Pancreas (tissue), 10 donors: ENCODE measurements at regions not wholly inside any gene's neighbourhood (a gene's known extent, or its start where the extent isn't known, plus 50 kb on each side); places are given as distances from the start of the nearest gene placed in this dataset.

Source experiments
- ATAC-seq, 4 donors: fragments of 200-7000 bp; cut with Tn5 transposase; one replicate each; pipeline versions ENCODE4 v1.8.0 to v1.9.1; 2020; ENCODE audit warnings: mild to moderate bottlenecking in 4 of 4, moderate library complexity in 4 of 4
- DNase-seq, 6 donors: peaks; one replicate each; pipeline ENCODE4 v3.0.0-alpha.2; 2020
- FAIRE-seq: peaks from 2 replicates; lab custom pipeline; 2012; peaks lifted over from hg19 to GRCh38; lab: Jason Lieb, UNC
- H3K27ac ChIP-seq, 4 donors: fragments of 200-600 bp; sonication (generic); 1 replicate in 3 of 4; 2 replicates in 1 of 4; pipeline versions ENCODE4 v1.5.0 to v1.8.0; 2020
- H3K27me3 ChIP-seq, 4 donors: fragments of 200-600 bp; one replicate each; pipeline ENCODE4 v1.8.0; 2021
- H3K36me3 ChIP-seq, 3 donors: fragments of 200-600 bp; sonication (generic) in 1 of 3; one replicate each; pipeline versions ENCODE4 v1.5.0 to v1.8.0; 2020 to 2021
- H3K4me1 ChIP-seq, 3 donors: fragments of 200-600 bp; one replicate each; pipeline ENCODE4 v1.8.0; 2021
- H3K4me3 ChIP-seq, 4 donors: fragments of 200-600 bp; sonication (generic) in 2 of 4; one replicate each; pipeline versions ENCODE4 v1.5.0 to v1.8.0; 2020 to 2021
- H3K9me3 ChIP-seq, 4 donors: fragments of 200-600 bp; one replicate each; pipeline ENCODE4 v1.8.0; 2021
- WGBS, 2 donors: extraction: QIAGEN DNeasy Blood & Tissue Kit; methylation state at CpG; one replicate each; pipeline ENCODE4 v1.1.7; 2013; 5-methylcytosine and 5-hydroxymethylcytosine counted together
- intact Hi-C, 3 donors: fragments of 100-400 bp; cut with DNase I; formaldehyde crosslinking; loops; one replicate each; pipeline versions ENCODE4 v1.11.1 to v1.14.2; 2022
- TF ChIP-seq, protein P1 (sequence below), 4 donors: fragments of 200-600 bp; sonication (generic) in 3 of 4; IDR thresholded peaks; one replicate each; pipeline versions ENCODE4 v1.5.0 to v1.8.0; 2021; ENCODE audit warnings: antibody characterized with exemption in 4 of 4
- donor health status: healthy with polysubstance abuse.
- donor health status: DM: no; HTN: no; CAD: no; lungs with moderate emphysema.
- donor health status: DM: no; HTN: no; CAD: no.
- donor health status: control.
- donor health status: control.
- donor health status: Bipolar disorder and iron deficiency.
- donor health status: DM: yes; HTN: yes; CAD: no.
- donor health status: DM: no; HTN: no; CAD: no.
- donor health status: DM: no; HTN: no; CAD: no.
- donor health status: DM: yes; HTN: yes; CAD: no.

DNA sequence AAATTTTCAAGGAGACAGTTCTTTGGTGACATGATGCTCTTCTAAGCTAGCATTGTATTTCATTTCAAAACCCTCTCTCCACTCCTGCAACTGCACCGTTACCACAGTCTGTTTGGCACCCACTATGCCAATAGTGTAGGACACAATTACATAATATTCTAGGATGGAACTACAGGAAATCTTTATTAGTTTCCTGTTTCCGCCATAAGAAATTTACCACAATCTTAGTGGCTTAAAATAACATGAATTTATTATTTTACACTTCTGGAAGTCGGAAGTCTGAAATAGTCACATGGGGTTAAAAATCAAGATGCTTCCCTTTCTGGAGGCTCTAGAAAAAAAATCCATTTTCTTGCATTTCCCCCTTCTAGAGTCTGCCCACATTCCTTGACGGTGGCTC, 733.1 kb downstream of the HDGFL1 start:
- Histone ChIP-seq H3K27ac (no peak overlapping the region), H3K36me3 (no peaks in the 10 kb centered on the region), H3K4me1 (no peaks in the 10 kb centered on the region), H3K4me3 (no peak overlapping the region), H3K27me3 (peaks cover 0 to 3% (median 0%) of the 10 kb centered on the region in 4 donors), H3K9me3 (no peaks in the 10 kb centered on the region)
- no peak for ATAC-seq
- TF ChIP-seq, protein P1, sequence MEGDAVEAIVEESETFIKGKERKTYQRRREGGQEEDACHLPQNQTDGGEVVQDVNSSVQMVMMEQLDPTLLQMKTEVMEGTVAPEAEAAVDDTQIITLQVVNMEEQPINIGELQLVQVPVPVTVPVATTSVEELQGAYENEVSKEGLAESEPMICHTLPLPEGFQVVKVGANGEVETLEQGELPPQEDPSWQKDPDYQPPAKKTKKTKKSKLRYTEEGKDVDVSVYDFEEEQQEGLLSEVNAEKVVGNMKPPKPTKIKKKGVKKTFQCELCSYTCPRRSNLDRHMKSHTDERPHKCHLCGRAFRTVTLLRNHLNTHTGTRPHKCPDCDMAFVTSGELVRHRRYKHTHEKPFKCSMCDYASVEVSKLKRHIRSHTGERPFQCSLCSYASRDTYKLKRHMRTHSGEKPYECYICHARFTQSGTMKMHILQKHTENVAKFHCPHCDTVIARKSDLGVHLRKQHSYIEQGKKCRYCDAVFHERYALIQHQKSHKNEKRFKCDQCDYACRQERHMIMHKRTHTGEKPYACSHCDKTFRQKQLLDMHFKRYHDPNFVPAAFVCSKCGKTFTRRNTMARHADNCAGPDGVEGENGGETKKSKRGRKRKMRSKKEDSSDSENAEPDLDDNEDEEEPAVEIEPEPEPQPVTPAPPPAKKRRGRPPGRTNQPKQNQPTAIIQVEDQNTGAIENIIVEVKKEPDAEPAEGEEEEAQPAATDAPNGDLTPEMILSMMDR (IDR thresholded peaks at IDR 0.05): no peak
- DNase-seq: no peak
- FAIRE-seq: no peak
- intact Hi-C loops: no loop called here
- WGBS, 2 donors: 70 to 80% methylated on average over 4 of the region's 4 CpGs

- DNase-seq (no peak), FAIRE-seq (no peak), ATAC-seq (no peak)
- TF ChIP-seq, protein P1 (IDR thresholded peaks at IDR 0.05): no peak
- Histone ChIP-seq H3K4me3 (no peak overlapping the region), H3K4me1 (no peaks in the 10 kb centered on the region), H3K27ac (no peak overlapping the region), H3K27me3 (no peaks in the 10 kb centered on the region), H3K9me3 (no peaks in the 10 kb centered on the region), H3K36me3 (no peaks in the 10 kb centered on the region)
- intact Hi-C loops: no loop called here
- 53 to 59% methylated on average over 2 of the region's 2 CpGs for WGBS, 2 donors
Measured at GRCh38 chr6:23305325-23305943, 736.1 kb downstream of the HDGFL1 start.

GRCh38 chr6:23306251-23306950, 737.0 kb downstream of the HDGFL1 start:
- no peak for ATAC-seq
- WGBS, 2 donors: 51 to 56% methylated on average over 2 of the region's 2 CpGs
- H3K9me3 ChIP-seq: no peaks in the 10 kb centered on the region
- FAIRE-seq: no peak
- H3K4me3 ChIP-seq: no peak overlapping the region
- H3K27ac ChIP-seq: no peak overlapping the region
- intact Hi-C loops: no loop called here
- no peaks in the 10 kb centered on the region for H3K36me3 ChIP-seq
- H3K27me3 ChIP-seq: no peaks in the 10 kb centered on the region
- TF ChIP-seq, protein P1 (IDR thresholded peaks at IDR 0.05): no peak
- H3K4me1 ChIP-seq: no peaks in the 10 kb centered on the region
- DNase-seq: no peak

DNA sequence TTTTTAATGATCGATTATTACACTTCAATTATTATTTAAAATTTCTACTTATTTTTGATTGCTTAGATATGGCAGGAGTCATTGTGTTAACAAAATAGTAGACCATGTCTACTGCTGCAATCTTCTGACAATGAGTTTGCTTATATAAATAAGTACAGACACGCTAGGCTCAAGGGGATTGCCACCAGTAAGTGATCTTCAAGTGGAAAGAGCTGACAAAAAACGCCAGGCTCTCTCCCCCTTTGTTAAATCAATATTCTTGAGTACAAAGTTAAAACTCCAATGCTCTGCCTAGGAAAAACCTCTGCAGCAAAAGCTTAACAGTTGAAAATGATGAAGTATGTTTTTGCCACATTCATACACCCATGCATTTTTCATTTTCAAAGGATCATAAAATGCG, 738.1 kb downstream of the HDGFL1 start:
- DNase-seq (no peak), ATAC-seq (no peak), FAIRE-seq (no peak)
- intact Hi-C loops: no loop called here
- Histone ChIP-seq H3K27me3 (no peaks in the 10 kb centered on the region), H3K9me3 (no peaks in the 10 kb centered on the region), H3K36me3 (no peaks in the 10 kb centered on the region), H3K4me1 (no peaks in the 10 kb centered on the region), H3K4me3 (no peak overlapping the region), H3K27ac (no peak overlapping the region)
- TF ChIP-seq, protein P1 (IDR thresholded peaks at IDR 0.05): no peak
- 35 to 50% methylated on average over 4 of the region's 4 CpGs for WGBS, 2 donors

DNA sequence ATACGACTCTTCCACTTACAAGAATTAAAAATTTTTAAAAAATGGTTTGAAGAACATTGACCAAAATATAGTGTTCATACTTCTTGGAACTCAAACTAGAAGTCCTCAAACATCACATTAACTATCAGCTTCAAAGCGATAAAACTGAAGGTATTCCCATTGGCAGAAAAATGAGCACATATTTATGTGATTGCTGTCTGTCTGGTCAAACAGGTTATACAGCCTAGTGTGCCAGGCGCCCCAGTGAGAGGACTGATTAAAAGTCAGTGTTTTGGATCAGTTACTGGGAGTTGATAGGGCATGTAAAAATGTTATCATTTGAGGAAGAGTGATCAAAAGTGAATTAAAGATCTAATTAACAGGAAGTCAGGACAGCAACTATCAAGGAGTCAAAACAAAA, 738.8 kb downstream of the HDGFL1 start:
- TF ChIP-seq, protein P1 (IDR thresholded peaks at IDR 0.05): no peak
- Histone ChIP-seq H3K4me3 (no peak overlapping the region), H3K36me3 (no peaks in the 10 kb centered on the region), H3K4me1 (no peaks in the 10 kb centered on the region), H3K9me3 (no peaks in the 10 kb centered on the region), H3K27ac (no peak overlapping the region), H3K27me3 (no peaks in the 10 kb centered on the region)
- no peak for FAIRE-seq
- peak in 1 of 6 donors; percentile 15 for DNase-seq
- no peak for ATAC-seq
- intact Hi-C loops: no loop called here
- WGBS, 2 donors: 9 to 14% methylated on average over 3 of the region's 3 CpGs
